ENCODE measurements at regions not wholly inside any gene's neighbourhood (a gene's known extent, or its start where the extent isn't known, plus 50 kb on each side); places are given as distances from the start of the nearest gene placed in this dataset.
A peak's percentile ranks its signal among the peaks of the same experiment; 100 is the strongest.

- H3K27me3 ChIP-seq (ENCODE audit: control insufficient read depth in 1 of 2, insufficient read depth in 2 of 2, low read length in 2 of 2) = no peaks in the 10 kb centered on the region
- no peaks in the 10 kb centered on the region for H3K36me3 ChIP-seq (ENCODE audit: insufficient read depth, low read length)
- no peak overlapping the region for H3K4me3 ChIP-seq (ENCODE audit: low read depth in 1 of 2, low read length in 2 of 2)
Observed at GRCh38 chr2:118791483-118791882, 56.0 kb downstream of the EN1 start.

GRCh38 chr2:118786746-118787145 lies 60.7 kb downstream of the EN1 start:
- Histone ChIP-seq H3K27ac (ENCODE audit: low read depth, low read length) (no peak overlapping the region), H3K9me3 (ENCODE audit: low read length) (no peaks in the 10 kb centered on the region), H3K36me3 (ENCODE audit: insufficient read depth, low read length) (no peaks in the 10 kb centered on the region), H3K4me3 (ENCODE audit: low read depth in 1 of 2, low read length in 2 of 2) (no peak overlapping the region), H3K27me3 (ENCODE audit: control insufficient read depth in 1 of 2, insufficient read depth in 2 of 2, low read length in 2 of 2) (no peaks in the 10 kb centered on the region), H3K4me1 (ENCODE audit: insufficient read depth, low read length) (no peaks in the 10 kb centered on the region), H3K9ac (ENCODE audit: low read length) (no peak overlapping the region)

More at GRCh38 chr2:118791483-118791882, 56.0 kb downstream of the EN1 start:
- Histone ChIP-seq H3K9me3 (ENCODE audit: low read length) (no peaks in the 10 kb centered on the region), H3K27ac (ENCODE audit: low read depth, low read length) (no peak overlapping the region), H3K4me1 (ENCODE audit: insufficient read depth, low read length) (no peaks in the 10 kb centered on the region), H3K9ac (ENCODE audit: low read length) (no peak overlapping the region)

- no peaks in the 10 kb centered on the region for H3K9me3 ChIP-seq (ENCODE audit: low read length)
- H3K4me1 ChIP-seq (ENCODE audit: insufficient read depth, low read length) = no peaks in the 10 kb centered on the region
- H3K9ac ChIP-seq (ENCODE audit: low read length) = no peak overlapping the region
- H3K27ac ChIP-seq (ENCODE audit: low read depth, low read length) = no peak overlapping the region
- H3K36me3 ChIP-seq (ENCODE audit: insufficient read depth, low read length) = no peaks in the 10 kb centered on the region
- H3K4me3 ChIP-seq (ENCODE audit: low read depth in 1 of 2, low read length in 2 of 2) = no peak overlapping the region
- H3K27me3 ChIP-seq (ENCODE audit: control insufficient read depth in 1 of 2, insufficient read depth in 2 of 2, low read length in 2 of 2) = no peaks in the 10 kb centered on the region
Observed at GRCh38 chr2:118784860-118785259, 62.6 kb downstream of the EN1 start.

GRCh38 chr2:118779362-118779761 lies 68.1 kb downstream of the EN1 start:
- Histone ChIP-seq H3K27me3 (ENCODE audit: control insufficient read depth in 1 of 2, insufficient read depth in 2 of 2, low read length in 2 of 2) (peaks cover 0 to 18% of the 10 kb centered on the region in 2 donors), H3K4me1 (ENCODE audit: insufficient read depth, low read length) (peaks cover 7% of the 10 kb centered on the region), H3K9me3 (ENCODE audit: low read length) (no peaks in the 10 kb centered on the region), H3K4me3 (ENCODE audit: low read depth in 1 of 2, low read length in 2 of 2) (no peak overlapping the region), H3K9ac (ENCODE audit: low read length) (no peak overlapping the region), H3K27ac (ENCODE audit: low read depth, low read length) (no peak overlapping the region), H3K36me3 (ENCODE audit: insufficient read depth, low read length) (no peaks in the 10 kb centered on the region)

GRCh38 chr2:118774458-118775133 lies 72.9 kb downstream of the EN1 start:
- H3K36me3 ChIP-seq (ENCODE audit: insufficient read depth, low read length) = no peaks in the 10 kb centered on the region
- H3K27me3 ChIP-seq (ENCODE audit: control insufficient read depth in 1 of 2, insufficient read depth in 2 of 2, low read length in 2 of 2) = peaks cover 0 to 22% of the 10 kb centered on the region in 2 donors
- no peaks in the 10 kb centered on the region for H3K9me3 ChIP-seq (ENCODE audit: low read length)
- peak overlapping the region; percentile 18 to 62 for H3K4me3 ChIP-seq (ENCODE audit: low read depth in 1 of 2, low read length in 2 of 2)
- H3K27ac ChIP-seq (ENCODE audit: low read depth, low read length) = no peak overlapping the region
- peak overlapping the region; percentile 31 for H3K9ac ChIP-seq (ENCODE audit: low read length)
- peaks cover 7% of the 10 kb centered on the region for H3K4me1 ChIP-seq (ENCODE audit: insufficient read depth, low read length)

GRCh38 chr2:118773826-118774225 lies 73.6 kb downstream of the EN1 start:
- H3K27ac ChIP-seq (ENCODE audit: low read depth, low read length) = no peak overlapping the region
- H3K36me3 ChIP-seq (ENCODE audit: insufficient read depth, low read length) = no peaks in the 10 kb centered on the region
- peaks cover 0 to 22% of the 10 kb centered on the region in 2 donors for H3K27me3 ChIP-seq (ENCODE audit: control insufficient read depth in 1 of 2, insufficient read depth in 2 of 2, low read length in 2 of 2)
- peaks cover 7% of the 10 kb centered on the region for H3K4me1 ChIP-seq (ENCODE audit: insufficient read depth, low read length)
- no peaks in the 10 kb centered on the region for H3K9me3 ChIP-seq (ENCODE audit: low read length)
- H3K9ac ChIP-seq (ENCODE audit: low read length) = no peak overlapping the region
- H3K4me3 ChIP-seq (ENCODE audit: low read depth in 1 of 2, low read length in 2 of 2) = peak overlapping the region in 1 of 2 donors; percentile 62

- Histone ChIP-seq H3K9me3 (ENCODE audit: low read length) (no peaks in the 10 kb centered on the region), H3K9ac (ENCODE audit: low read length) (no peak overlapping the region), H3K36me3 (ENCODE audit: insufficient read depth, low read length) (no peaks in the 10 kb centered on the region), H3K27ac (ENCODE audit: low read depth, low read length) (no peak overlapping the region), H3K27me3 (ENCODE audit: control insufficient read depth in 1 of 2, insufficient read depth in 2 of 2, low read length in 2 of 2) (peaks cover 0 to 22% of the 10 kb centered on the region in 2 donors), H3K4me3 (ENCODE audit: low read depth in 1 of 2, low read length in 2 of 2) (no peak overlapping the region), H3K4me1 (ENCODE audit: insufficient read depth, low read length) (peaks cover 7% of the 10 kb centered on the region)
Observed at GRCh38 chr2:118772487-118773200, 74.8 kb downstream of the EN1 start.

GRCh38 chr2:118769707-118770400 lies 77.6 kb downstream of the EN1 start:
- H3K9me3 ChIP-seq (ENCODE audit: low read length) = no peaks in the 10 kb centered on the region
- H3K27ac ChIP-seq (ENCODE audit: low read depth, low read length) = no peak overlapping the region
- H3K9ac ChIP-seq (ENCODE audit: low read length) = no peak overlapping the region
- H3K27me3 ChIP-seq (ENCODE audit: control insufficient read depth in 1 of 2, insufficient read depth in 2 of 2, low read length in 2 of 2) = peaks cover 0 to 7% of the 10 kb centered on the region in 2 donors
- peaks cover 4% of the 10 kb centered on the region for H3K4me1 ChIP-seq (ENCODE audit: insufficient read depth, low read length)
- no peaks in the 10 kb centered on the region for H3K36me3 ChIP-seq (ENCODE audit: insufficient read depth, low read length)
- no peak overlapping the region for H3K4me3 ChIP-seq (ENCODE audit: low read depth in 1 of 2, low read length in 2 of 2)

- Histone ChIP-seq H3K4me1 (ENCODE audit: insufficient read depth, low read length) (no peaks in the 10 kb centered on the region), H3K4me3 (ENCODE audit: low read depth in 1 of 2, low read length in 2 of 2) (no peak overlapping the region), H3K27ac (ENCODE audit: low read depth, low read length) (no peak overlapping the region), H3K9ac (ENCODE audit: low read length) (no peak overlapping the region), H3K9me3 (ENCODE audit: low read length) (no peaks in the 10 kb centered on the region), H3K27me3 (ENCODE audit: control insufficient read depth in 1 of 2, insufficient read depth in 2 of 2, low read length in 2 of 2) (no peaks in the 10 kb centered on the region), H3K36me3 (ENCODE audit: insufficient read depth, low read length) (no peaks in the 10 kb centered on the region)
Observed at GRCh38 chr2:118766871-118767270, 80.6 kb downstream of the EN1 start.

- Histone ChIP-seq H3K36me3 (ENCODE audit: insufficient read depth, low read length) (no peaks in the 10 kb centered on the region), H3K9me3 (ENCODE audit: low read length) (no peaks in the 10 kb centered on the region), H3K9ac (ENCODE audit: low read length) (no peak overlapping the region), H3K27ac (ENCODE audit: low read depth, low read length) (no peak overlapping the region), H3K4me3 (ENCODE audit: low read depth in 1 of 2, low read length in 2 of 2) (no peak overlapping the region), H3K4me1 (ENCODE audit: insufficient read depth, low read length) (no peaks in the 10 kb centered on the region), H3K27me3 (ENCODE audit: control insufficient read depth in 1 of 2, insufficient read depth in 2 of 2, low read length in 2 of 2) (no peaks in the 10 kb centered on the region)
Observed at GRCh38 chr2:118764855-118765254, 82.6 kb downstream of the EN1 start.

- Histone ChIP-seq H3K9me3 (ENCODE audit: low read length) (no peaks in the 10 kb centered on the region), H3K27ac (ENCODE audit: low read depth, low read length) (no peak overlapping the region), H3K27me3 (ENCODE audit: control insufficient read depth in 1 of 2, insufficient read depth in 2 of 2, low read length in 2 of 2) (no peaks in the 10 kb centered on the region), H3K4me3 (ENCODE audit: low read depth in 1 of 2, low read length in 2 of 2) (no peak overlapping the region), H3K36me3 (ENCODE audit: insufficient read depth, low read length) (no peaks in the 10 kb centered on the region), H3K4me1 (ENCODE audit: insufficient read depth, low read length) (no peaks in the 10 kb centered on the region), H3K9ac (ENCODE audit: low read length) (no peak overlapping the region)
Observed at GRCh38 chr2:118763797-118764196, 83.7 kb downstream of the EN1 start.

Measured in muscle layer of colon (tissue), 2 donors.